Tibial nerve (tissue), 4 donors: ENCODE measurements at regions not wholly inside any gene's neighbourhood (a gene's known extent, or its start where the extent isn't known, plus 50 kb on each side); places are given as distances from the start of the nearest gene placed in this dataset.

Experiments used
- EP300 ChIP-seq, 2 donors: sonication (generic); formaldehyde crosslinking; IDR thresholded peaks; one replicate each; pipeline ENCODE4 v1.6.1; 2017; ENCODE audit warnings: antibody characterized with exemption in 2 of 2, mild to moderate bottlenecking in 1 of 2
- POLR2A ChIP-seq, 2 donors: fragments of 450-650 bp; IDR thresholded peaks; one replicate each; pipeline ENCODE4 v1.6.1; 2017; ENCODE audit warnings: antibody characterized with exemption in 2 of 2, mild to moderate bottlenecking in 2 of 2, moderate library complexity in 2 of 2
- TF ChIP-seq, protein P1 (sequence below), 5 experiments: fragments of 200-600 bp in 3 of 5; fragments of 450-650 bp in 2 of 5; sonication (generic) in 3 of 5; IDR thresholded peaks; one replicate each; pipeline ENCODE4 v1.5.1; 2016 to 2019; ENCODE audit warnings: antibody characterized with exemption in 5 of 5, mild to moderate bottlenecking in 3 of 5, moderate library complexity in 2 of 5

DNA sequence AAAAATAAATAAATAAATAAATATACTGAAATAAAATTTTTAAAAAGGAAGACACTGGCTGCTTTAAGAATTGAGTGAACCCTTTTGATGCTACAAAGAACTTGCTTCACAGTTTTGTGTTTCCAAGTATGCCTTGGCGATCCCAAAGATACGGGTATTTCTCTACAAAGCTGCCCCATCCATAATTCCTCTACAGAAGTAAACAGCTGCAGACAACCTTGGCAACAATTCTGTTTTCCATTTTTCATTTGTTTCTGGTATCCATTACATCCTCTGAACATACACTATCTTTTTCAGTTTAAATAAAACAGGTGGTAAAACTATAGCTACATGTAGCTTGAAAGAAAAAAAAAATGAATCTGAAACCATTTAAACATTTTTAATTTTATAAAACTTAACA, 552.8 kb upstream of the KLHL29 start:
- TF ChIP-seq, protein P1, sequence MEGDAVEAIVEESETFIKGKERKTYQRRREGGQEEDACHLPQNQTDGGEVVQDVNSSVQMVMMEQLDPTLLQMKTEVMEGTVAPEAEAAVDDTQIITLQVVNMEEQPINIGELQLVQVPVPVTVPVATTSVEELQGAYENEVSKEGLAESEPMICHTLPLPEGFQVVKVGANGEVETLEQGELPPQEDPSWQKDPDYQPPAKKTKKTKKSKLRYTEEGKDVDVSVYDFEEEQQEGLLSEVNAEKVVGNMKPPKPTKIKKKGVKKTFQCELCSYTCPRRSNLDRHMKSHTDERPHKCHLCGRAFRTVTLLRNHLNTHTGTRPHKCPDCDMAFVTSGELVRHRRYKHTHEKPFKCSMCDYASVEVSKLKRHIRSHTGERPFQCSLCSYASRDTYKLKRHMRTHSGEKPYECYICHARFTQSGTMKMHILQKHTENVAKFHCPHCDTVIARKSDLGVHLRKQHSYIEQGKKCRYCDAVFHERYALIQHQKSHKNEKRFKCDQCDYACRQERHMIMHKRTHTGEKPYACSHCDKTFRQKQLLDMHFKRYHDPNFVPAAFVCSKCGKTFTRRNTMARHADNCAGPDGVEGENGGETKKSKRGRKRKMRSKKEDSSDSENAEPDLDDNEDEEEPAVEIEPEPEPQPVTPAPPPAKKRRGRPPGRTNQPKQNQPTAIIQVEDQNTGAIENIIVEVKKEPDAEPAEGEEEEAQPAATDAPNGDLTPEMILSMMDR (IDR thresholded peaks at IDR 0.05) = no peak
- TF ChIP-seq EP300 (IDR thresholded peaks at IDR 0.05) (no peak), POLR2A (IDR thresholded peaks at IDR 0.05) (no peak)
